HG02642 (cell line): ENCODE measurements at regions not wholly inside any gene's neighbourhood (a gene's known extent, or its start where the extent isn't known, plus 50 kb on each side); places are given as distances from the start of the nearest gene placed in this dataset.

Experiments used
- ATAC-seq: cut with Tn5 transposase; IDR thresholded peaks from one replicate; pipeline ENCODE4 v1.9.1; 2021; ENCODE audit warnings: mild to moderate bottlenecking; ENCODE audit not compliant: unreplicated experiment, poor library complexity

DNA sequence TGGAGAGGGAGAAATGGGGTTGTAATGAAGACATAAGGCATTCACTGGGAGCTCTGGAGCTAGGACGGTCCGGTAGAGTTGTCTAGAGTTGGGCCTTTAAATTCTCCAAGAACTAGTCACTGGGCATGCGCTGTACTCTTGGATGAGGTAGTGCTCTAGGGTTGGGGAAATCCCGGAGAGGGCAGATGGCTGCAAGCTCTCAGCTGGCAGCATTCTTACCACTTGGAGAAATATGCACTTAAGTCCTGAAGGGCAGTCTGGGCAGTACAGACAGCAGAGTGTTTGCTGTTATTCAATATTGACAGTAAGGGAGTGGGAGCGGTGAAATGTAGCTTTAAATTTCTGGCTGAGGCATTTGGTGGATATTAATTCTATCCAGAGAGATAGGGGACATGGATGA lies 214.6 kb downstream of the RDH14 start:
- ATAC-seq, result no peak

DNA sequence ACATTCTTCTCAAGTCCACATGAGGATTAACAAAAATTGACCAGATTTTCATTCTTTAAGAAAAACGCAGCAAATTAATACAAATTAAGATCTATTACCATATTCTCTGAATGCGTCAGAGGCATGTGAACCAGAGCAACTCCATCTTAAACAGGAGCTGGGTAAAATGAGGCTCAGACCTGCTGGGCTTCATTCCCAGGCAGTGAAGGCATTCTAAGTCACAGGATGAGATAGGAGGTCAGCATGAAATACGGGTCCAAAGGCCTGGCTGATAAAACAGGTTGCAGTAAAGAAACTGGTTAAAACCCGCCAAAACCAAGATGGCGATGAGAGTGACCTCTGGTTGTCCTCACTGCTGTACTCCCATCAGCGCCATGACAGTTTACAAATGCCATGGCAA lies 217.6 kb downstream of the RDH14 start:
- no peak for ATAC-seq

DNA sequence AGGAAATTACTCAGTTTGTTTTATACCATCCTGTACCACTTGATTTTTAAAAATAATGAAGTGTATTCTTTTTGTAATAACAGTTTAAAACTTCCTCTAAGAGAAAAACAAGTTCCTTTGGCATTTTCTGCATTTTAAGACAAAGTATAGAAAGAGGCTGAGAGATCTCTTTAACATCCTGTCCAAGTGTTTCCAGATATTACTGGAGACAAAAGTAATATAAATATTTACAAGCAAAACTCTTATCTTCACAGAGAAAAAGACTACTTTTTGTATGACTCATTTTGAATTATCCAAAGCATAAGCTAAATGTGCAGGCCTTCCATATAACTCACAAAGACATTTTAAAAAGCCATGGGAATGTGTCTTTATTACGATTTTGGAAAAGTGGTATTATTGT lies 221.1 kb downstream of the RDH14 start:
- ATAC-seq, result no peak

- no peak for ATAC-seq
Measured at GRCh38 chr2:18336975-18337374, 223.5 kb downstream of the RDH14 start.

DNA sequence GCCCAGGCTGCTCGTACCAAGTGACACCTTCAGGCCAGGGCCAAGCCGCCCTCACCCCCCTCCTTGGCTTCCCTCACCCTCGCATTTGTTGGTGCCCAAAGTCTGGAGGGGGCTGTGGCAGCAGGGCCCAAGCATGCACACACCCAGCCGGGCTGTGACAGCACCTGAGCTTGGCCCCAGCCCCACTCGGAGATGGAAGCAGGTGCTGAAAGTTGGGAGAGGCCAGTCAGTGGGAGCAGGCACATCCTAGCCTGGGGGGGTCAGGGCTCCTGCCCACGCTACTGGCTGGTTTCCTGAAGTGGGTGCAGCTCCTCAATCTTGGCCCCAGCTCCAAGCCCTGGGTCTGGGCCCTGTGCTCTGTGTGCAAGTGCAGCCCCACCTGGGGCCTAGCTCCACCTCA lies 228.0 kb downstream of the RDH14 start:
- no peak for ATAC-seq

DNA sequence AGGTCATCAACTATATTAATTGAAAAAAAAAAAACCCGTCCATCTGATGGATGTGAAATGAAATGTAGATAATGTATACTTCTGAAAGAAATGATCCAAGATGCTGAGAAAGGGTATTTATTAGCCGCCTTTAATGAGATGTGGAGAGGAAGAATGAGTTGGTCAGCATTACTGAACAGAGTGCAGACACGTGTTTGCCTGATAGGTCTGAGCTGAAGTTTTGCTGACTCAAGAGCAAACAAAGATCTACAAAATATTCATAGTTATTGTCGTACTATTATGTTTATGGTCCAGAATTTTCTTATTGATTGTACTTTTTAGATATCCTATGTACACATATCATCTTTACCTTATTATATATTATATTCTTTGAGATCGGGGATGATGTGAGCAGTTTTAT lies 235.3 kb downstream of the RDH14 start:
- ATAC-seq, result no peak

DNA sequence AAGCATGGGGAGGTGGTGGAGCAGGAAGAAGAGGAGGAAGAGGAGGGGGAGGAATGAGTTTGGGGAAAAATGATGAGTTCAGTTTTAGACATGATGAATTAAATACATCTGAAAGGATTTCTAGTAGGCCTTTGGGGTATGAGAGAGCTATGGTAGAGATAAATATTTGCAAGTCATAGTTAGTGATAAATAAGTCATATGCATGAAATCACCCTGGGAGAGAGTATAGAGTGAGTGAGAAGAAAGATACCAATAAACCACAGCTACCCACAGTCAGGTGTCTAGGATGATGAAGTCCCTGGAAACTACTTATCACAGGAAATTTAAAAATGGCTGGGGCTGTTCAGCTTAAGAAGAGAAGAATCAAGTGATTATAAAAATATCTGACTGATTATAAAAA lies 240.5 kb downstream of the RDH14 start:
- ATAC-seq, result no peak

- ATAC-seq, result no peak
Measured at GRCh38 chr2:18317017-18317416, 243.4 kb downstream of the RDH14 start.

GRCh38 chr2:18312818-18313217 lies 247.6 kb downstream of the RDH14 start:
- no peak for ATAC-seq

DNA sequence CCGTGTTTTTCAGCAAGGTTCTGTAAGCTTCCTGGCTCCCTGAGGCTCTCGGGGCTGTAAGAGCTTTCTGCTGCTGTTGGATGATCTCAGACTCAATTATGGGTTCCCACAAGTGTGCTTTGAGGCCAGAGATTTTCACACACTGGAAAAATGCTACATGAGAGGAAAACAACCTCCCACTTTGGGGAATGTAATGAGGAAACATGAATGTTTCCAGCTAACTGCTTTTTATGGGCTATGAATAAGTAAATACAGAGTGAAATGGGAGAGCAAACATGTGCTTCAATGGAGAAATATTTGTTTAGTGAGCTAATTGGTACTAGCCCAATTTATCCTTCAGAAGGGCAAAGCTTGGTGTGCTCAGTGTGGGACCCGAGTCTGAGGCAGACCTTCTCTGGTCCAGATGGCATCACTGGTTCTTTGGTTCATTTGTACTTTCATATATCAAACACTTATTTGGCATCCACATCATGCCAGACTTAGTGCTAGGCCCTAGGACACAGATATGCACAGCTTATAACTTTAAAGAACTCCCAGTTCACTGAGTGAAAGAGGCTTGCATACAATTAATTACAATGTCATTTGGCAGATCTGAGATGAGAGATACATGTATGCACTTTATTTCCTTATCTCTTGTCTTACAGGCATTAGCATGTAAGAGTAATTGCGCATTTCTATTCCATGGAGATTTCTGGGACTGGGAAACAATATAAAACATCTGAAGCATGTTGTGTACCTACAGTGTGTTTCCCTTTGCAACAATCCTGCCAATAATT lies 248.8 kb downstream of the RDH14 start:
- ATAC-seq, result no peak

DNA sequence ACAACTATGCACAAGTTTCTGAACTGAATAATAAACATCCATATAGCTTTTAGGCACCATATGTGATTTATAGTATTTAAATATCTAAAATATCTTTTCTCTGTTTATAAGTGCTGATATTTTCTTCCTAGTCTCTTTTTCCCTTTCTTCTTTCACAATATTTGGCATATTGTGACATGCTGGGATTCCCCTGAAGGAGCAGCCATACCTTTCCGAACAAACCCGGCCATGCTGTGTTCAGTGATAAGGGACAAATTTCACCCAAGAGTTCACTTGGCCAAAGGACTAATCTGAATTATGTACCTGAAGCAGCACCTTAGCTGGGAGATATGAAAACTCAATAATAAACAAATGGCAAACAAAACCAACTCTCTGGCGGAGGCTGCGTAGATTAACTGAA lies 250.8 kb downstream of the RDH14 start:
- no peak for ATAC-seq

DNA sequence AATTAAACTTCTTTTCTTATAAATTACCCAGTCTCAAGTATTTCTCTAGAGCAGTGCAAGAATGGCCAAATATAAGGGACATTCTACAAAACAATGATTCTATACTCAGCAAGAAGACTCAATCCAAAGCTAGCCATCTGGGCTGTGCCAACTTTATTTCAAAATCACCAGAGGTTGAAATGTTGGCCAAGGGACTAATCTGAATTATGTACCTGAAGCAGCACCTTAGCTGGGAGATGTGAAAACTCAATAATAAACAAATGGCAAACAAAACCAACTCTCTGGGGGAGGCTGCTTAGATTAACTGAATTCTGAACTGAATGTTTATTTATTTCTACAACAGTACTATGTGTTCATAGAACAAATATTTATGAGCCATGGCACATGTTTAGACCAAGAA lies 251.3 kb downstream of the RDH14 start:
- ATAC-seq, result no peak

DNA sequence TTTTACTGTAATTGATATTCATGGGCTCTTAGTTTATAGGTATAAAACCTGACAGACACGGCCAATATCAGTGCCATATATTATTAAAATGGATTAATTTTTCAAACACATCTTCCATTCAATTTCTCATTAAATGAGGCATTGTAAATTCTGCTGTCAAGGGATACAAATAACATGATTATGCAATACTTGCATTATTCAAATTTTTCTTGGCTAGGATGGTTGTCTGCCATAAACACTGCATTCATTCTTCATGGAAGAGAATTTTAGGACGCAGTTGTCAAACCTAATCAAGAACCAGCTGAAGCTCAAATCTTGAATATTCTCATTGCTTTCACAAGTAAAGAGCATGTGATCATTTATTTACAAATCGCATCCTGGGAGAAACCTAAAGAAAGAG lies 255.6 kb downstream of the RDH14 start:
- no peak for ATAC-seq

DNA sequence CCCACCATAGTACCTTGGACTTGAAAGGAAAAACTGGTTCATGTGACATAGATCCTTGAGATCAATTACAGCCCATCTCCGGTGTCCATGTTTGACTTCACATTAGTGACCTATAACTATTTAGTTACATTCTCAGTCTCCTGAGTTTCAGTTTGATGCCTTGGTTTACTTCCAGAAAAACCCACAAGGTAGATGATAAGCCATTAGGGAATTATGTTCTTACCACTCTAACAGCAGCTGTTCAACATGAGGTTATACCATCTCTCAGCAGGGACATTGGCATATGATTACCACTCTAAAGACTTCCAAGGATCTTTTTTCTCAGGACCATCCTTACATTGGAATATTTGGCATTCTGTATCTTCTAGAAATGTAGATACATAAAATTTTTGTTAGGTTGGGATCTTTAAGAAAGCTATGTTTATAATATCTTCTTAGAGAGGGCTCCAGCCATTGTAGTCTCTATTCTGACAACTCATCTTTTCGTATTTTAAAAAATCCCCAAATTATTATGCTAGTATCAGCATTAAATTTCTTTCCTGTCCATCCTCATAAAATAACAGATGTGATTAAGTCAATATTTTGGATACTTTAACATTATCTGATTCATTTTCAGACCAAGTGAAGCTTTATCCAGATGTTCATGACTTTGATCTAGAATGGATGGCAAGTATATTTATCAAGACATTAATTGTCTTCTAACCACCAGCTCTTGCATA lies 258.9 kb downstream of the RDH14 start:
- no peak for ATAC-seq

- no peak for ATAC-seq
Measured at GRCh38 chr2:18299423-18300212, 260.8 kb downstream of the RDH14 start.

GRCh38 chr2:18297534-18298058 lies 262.9 kb downstream of the RDH14 start:
- ATAC-seq, result no peak

- ATAC-seq, result no peak
Measured at GRCh38 chr2:18290386-18290785, 270.1 kb downstream of the RDH14 start.

- no peak for ATAC-seq
Measured at GRCh38 chr2:18286897-18287296, 273.6 kb downstream of the RDH14 start.

DNA sequence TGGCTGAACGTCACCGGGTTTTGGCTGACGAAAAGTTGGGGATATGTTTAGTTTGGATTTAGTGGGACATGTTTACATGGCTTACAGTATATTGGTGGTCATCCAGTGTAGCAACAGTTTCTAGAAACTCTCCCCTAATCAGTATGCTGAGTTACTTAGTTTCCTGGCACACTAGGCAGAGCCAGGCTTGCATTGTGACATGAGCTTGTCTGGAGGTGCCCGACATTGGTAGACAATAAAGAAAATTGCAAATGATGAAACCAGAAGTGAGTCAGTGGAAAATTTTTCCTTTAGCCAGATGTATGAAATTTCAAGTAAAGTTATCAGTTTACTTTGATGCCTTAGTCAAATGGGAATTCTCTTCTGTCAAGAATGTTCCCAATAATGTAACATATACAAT lies 276.1 kb downstream of the RDH14 start:
- no peak for ATAC-seq

GRCh38 chr2:18282026-18282425 lies 278.4 kb downstream of the RDH14 start:
- no peak for ATAC-seq

DNA sequence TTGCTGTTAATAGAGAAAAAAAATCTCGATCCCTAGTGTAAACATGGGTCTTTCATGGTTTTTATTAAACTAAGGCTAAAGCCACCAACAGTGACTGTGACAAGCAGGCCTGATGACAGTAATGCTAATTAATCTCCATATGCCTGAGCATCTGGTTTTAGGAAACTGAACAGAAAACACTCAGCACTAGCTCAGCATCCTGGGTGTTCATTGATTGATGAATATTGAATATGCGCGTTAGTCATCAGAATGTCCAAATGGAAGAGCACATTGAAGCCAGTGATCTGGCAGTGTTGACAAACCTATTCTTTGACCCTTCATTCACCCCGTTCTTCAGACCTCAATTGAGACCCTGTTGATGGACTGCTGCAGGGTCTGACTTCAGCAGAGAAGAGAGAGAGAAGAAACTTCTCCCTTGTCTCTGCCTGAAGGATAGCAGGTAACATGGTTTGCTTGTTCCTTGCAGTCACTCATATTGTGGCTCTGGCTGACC lies 283.8 kb downstream of the RDH14 start:
- ATAC-seq, result no peak
